Naive thymus-derived CD8-positive, alpha-beta T cell (primary cell): ENCODE measurements at regions not wholly inside any gene's neighbourhood (a gene's known extent, or its start where the extent isn't known, plus 50 kb on each side); places are given as distances from the start of the nearest gene placed in this dataset.

Source experiments
- ATAC-seq, 2 donors: fragments of 150-1000 bp; cut with Tn5 transposase in 1 of 2; sonication (Bioruptor Pico), chemical (Tn5 transposase) in 1 of 2; 1 replicate in 1 of 2; 2 replicates in 1 of 2; pipeline ENCODE4 v1.10.0; 2021; ENCODE audit warnings: mild to moderate bottlenecking in 2 of 2, moderate library complexity in 2 of 2
- POLR2A ChIA-PET: fragments of 350-600 bp; sonication (Branson Sonifier 250); formaldehyde crosslinking; loops from one replicate; lab custom pipeline; 2021; ENCODE audit warnings: antibody characterized with exemption; lab: Charles Lee
- DNase-seq, 10 donors: peaks; one replicate each; pipeline versions ENCODE4 v3.0.0 to v3.0.0-alpha.2; 2020 to 2022
- H3K27ac Mint-ChIP-seq, 10 donors: one replicate each; pipeline ENCODE4 v1.8.0; 2020 to 2022; ENCODE audit warnings: mild to moderate bottlenecking in 10 of 10, mixed read lengths in 10 of 10, moderate library complexity in 4 of 10, inconsistent platforms in 1 of 10
- H3K27me3 Mint-ChIP-seq, 5 donors: one replicate each; pipeline ENCODE4 v1.8.0; 2021 to 2022; ENCODE audit warnings: mixed read lengths in 5 of 5
- H3K36me3 Mint-ChIP-seq, 3 donors: one replicate each; pipeline ENCODE4 v1.8.0; 2020 to 2022; ENCODE audit warnings: mixed read lengths in 3 of 3, mild to moderate bottlenecking in 2 of 3, inconsistent platforms in 1 of 3
- H3K4me1 Mint-ChIP-seq, 4 donors: one replicate each; pipeline ENCODE4 v1.8.0; 2021 to 2022; ENCODE audit warnings: mixed read lengths in 4 of 4
- H3K4me3 Mint-ChIP-seq, 10 donors: one replicate each; pipeline ENCODE4 v1.8.0; 2020 to 2022; ENCODE audit warnings: mild to moderate bottlenecking in 10 of 10, mixed read lengths in 10 of 10, moderate library complexity in 6 of 10, inconsistent platforms in 1 of 10
- H3K9me3 Mint-ChIP-seq, 9 donors: one replicate each; pipeline ENCODE4 v1.8.0; 2020 to 2022; ENCODE audit warnings: mixed read lengths in 9 of 9, mild to moderate bottlenecking in 3 of 9, inconsistent platforms in 1 of 9, moderate library complexity in 1 of 9

- H3K4me3 Mint-ChIP-seq: no peak overlapping the region
- H3K4me1 Mint-ChIP-seq: no peaks in the 10 kb centered on the region
- POLR2A ChIA-PET: no interaction called here
- no peaks in the 10 kb centered on the region for H3K36me3 Mint-ChIP-seq
- ATAC-seq (no peak), DNase-seq (no peak)
- peaks cover 0 to 7% (median 0%) of the 10 kb centered on the region in 9 donors for H3K9me3 Mint-ChIP-seq
- peaks cover 0 to 11% (median 0%) of the 10 kb centered on the region in 5 donors for H3K27me3 Mint-ChIP-seq
- no peak overlapping the region for H3K27ac Mint-ChIP-seq
Observed at GRCh38 chr18:38046651-38047050, 481.1 kb upstream of the CELF4 start.

GRCh38 chr18:38045845-38046244 is 480.2 kb upstream of the CELF4 start:
- ATAC-seq (no peak), DNase-seq (no peak)
- H3K36me3 Mint-ChIP-seq: no peaks in the 10 kb centered on the region
- H3K4me1 Mint-ChIP-seq: no peaks in the 10 kb centered on the region
- no peak overlapping the region for H3K27ac Mint-ChIP-seq
- H3K27me3 Mint-ChIP-seq: peaks cover 0 to 11% (median 0%) of the 10 kb centered on the region in 5 donors
- POLR2A ChIA-PET: no interaction called here
- H3K9me3 Mint-ChIP-seq: peaks cover 0 to 7% (median 0%) of the 10 kb centered on the region in 9 donors
- H3K4me3 Mint-ChIP-seq: no peak overlapping the region

GRCh38 chr18:38042211-38042890 is 476.8 kb upstream of the CELF4 start:
- Mint-ChIP-seq H3K9me3 (peaks cover 0 to 7% (median 0%) of the 10 kb centered on the region in 9 donors), H3K4me3 (no peak overlapping the region), H3K27me3 (peaks cover 0 to 11% (median 0%) of the 10 kb centered on the region in 5 donors), H3K27ac (no peak overlapping the region), H3K4me1 (no peaks in the 10 kb centered on the region), H3K36me3 (no peaks in the 10 kb centered on the region)
- DNase-seq: no peak
- ATAC-seq: no peak
- POLR2A ChIA-PET: no interaction called here

GRCh38 chr18:38038242-38038641 is 472.6 kb upstream of the CELF4 start:
- Mint-ChIP-seq H3K4me1 (no peaks in the 10 kb centered on the region), H3K27ac (no peak overlapping the region), H3K36me3 (no peaks in the 10 kb centered on the region), H3K27me3 (peaks cover 0 to 11% (median 0%) of the 10 kb centered on the region in 5 donors), H3K9me3 (peaks cover 0 to 11% (median 0%) of the 10 kb centered on the region in 9 donors), H3K4me3 (no peak overlapping the region)
- DNase-seq (no peak), ATAC-seq (no peak)
- POLR2A ChIA-PET: no interaction called here

GRCh38 chr18:38035193-38035592 is 469.6 kb upstream of the CELF4 start:
- no peak overlapping the region for H3K4me3 Mint-ChIP-seq
- H3K4me1 Mint-ChIP-seq: no peaks in the 10 kb centered on the region
- POLR2A ChIA-PET: no interaction called here
- peaks cover 0 to 11% (median 0%) of the 10 kb centered on the region in 9 donors for H3K9me3 Mint-ChIP-seq
- DNase-seq: no peak
- ATAC-seq: no peak
- H3K36me3 Mint-ChIP-seq: no peaks in the 10 kb centered on the region
- H3K27me3 Mint-ChIP-seq: peaks cover 0 to 3% (median 0%) of the 10 kb centered on the region in 5 donors
- no peak overlapping the region for H3K27ac Mint-ChIP-seq

GRCh38 chr18:38033282-38033681 is 467.7 kb upstream of the CELF4 start:
- ATAC-seq (no peak), DNase-seq (no peak)
- peaks cover 0 to 8% (median 0%) of the 10 kb centered on the region in 9 donors for H3K9me3 Mint-ChIP-seq
- POLR2A ChIA-PET: no interaction called here
- H3K36me3 Mint-ChIP-seq: no peaks in the 10 kb centered on the region
- H3K4me3 Mint-ChIP-seq: no peak overlapping the region
- H3K4me1 Mint-ChIP-seq: peaks cover 0 to 1% (median 0%) of the 10 kb centered on the region in 4 donors
- H3K27me3 Mint-ChIP-seq: peaks cover 0 to 8% (median 0%) of the 10 kb centered on the region in 5 donors
- H3K27ac Mint-ChIP-seq: no peak overlapping the region

GRCh38 chr18:38032516-38032915 is 466.9 kb upstream of the CELF4 start:
- peaks cover 0 to 1% (median 0%) of the 10 kb centered on the region in 4 donors for H3K4me1 Mint-ChIP-seq
- no peak for ATAC-seq
- H3K9me3 Mint-ChIP-seq: peaks cover 0 to 8% (median 0%) of the 10 kb centered on the region in 9 donors
- H3K27ac Mint-ChIP-seq: no peak overlapping the region
- no peak overlapping the region for H3K4me3 Mint-ChIP-seq
- DNase-seq: no peak
- H3K27me3 Mint-ChIP-seq: peaks cover 0 to 8% (median 0%) of the 10 kb centered on the region in 5 donors
- POLR2A ChIA-PET: no interaction called here
- H3K36me3 Mint-ChIP-seq: no peaks in the 10 kb centered on the region

- Mint-ChIP-seq H3K36me3 (no peaks in the 10 kb centered on the region), H3K4me3 (no peak overlapping the region), H3K27ac (no peak overlapping the region), H3K9me3 (peaks cover 0 to 3% (median 0%) of the 10 kb centered on the region in 9 donors), H3K4me1 (peaks cover 0 to 1% (median 0%) of the 10 kb centered on the region in 4 donors), H3K27me3 (peaks cover 0 to 8% (median 0%) of the 10 kb centered on the region in 5 donors)
- POLR2A ChIA-PET: no interaction called here
- no peak for DNase-seq
- ATAC-seq: no peak
Observed at GRCh38 chr18:38028946-38029345, 463.3 kb upstream of the CELF4 start.

- Mint-ChIP-seq H3K9me3 (no peaks in the 10 kb centered on the region), H3K4me3 (no peak overlapping the region), H3K36me3 (no peaks in the 10 kb centered on the region), H3K4me1 (peaks cover 0 to 1% (median 0%) of the 10 kb centered on the region in 4 donors), H3K27me3 (peaks cover 0 to 8% (median 0%) of the 10 kb centered on the region in 5 donors), H3K27ac (no peak overlapping the region)
- ATAC-seq (no peak), DNase-seq (no peak)
- POLR2A ChIA-PET: no interaction called here
Observed at GRCh38 chr18:38025433-38026038, 459.9 kb upstream of the CELF4 start.

- peaks cover 0 to 3% (median 0%) of the 10 kb centered on the region in 9 donors for H3K9me3 Mint-ChIP-seq
- H3K4me1 Mint-ChIP-seq: no peaks in the 10 kb centered on the region
- ATAC-seq: no peak
Observed at GRCh38 chr18:38023871-38024270, 458.3 kb upstream of the CELF4 start.

GRCh38 chr18:38022234-38022633 is 456.6 kb upstream of the CELF4 start:
- no peak overlapping the region for H3K27ac Mint-ChIP-seq
- POLR2A ChIA-PET: no interaction called here
- H3K4me1 Mint-ChIP-seq: no peaks in the 10 kb centered on the region
- H3K4me3 Mint-ChIP-seq: no peak overlapping the region
- H3K27me3 Mint-ChIP-seq: no peaks in the 10 kb centered on the region
- no peak for ATAC-seq
- DNase-seq: no peak
- H3K9me3 Mint-ChIP-seq: peaks cover 0 to 6% (median 0%) of the 10 kb centered on the region in 9 donors
- no peaks in the 10 kb centered on the region for H3K36me3 Mint-ChIP-seq

More at GRCh38 chr18:38023871-38024270, 458.3 kb upstream of the CELF4 start:
- Mint-ChIP-seq H3K4me3 (no peak overlapping the region), H3K27ac (no peak overlapping the region), H3K27me3 (no peaks in the 10 kb centered on the region), H3K36me3 (no peaks in the 10 kb centered on the region)
- no peak for DNase-seq
- POLR2A ChIA-PET: no interaction called here

GRCh38 chr18:38019292-38019691 is 453.7 kb upstream of the CELF4 start:
- ATAC-seq: no peak
- no peaks in the 10 kb centered on the region for H3K36me3 Mint-ChIP-seq
- no peak overlapping the region for H3K27ac Mint-ChIP-seq
- DNase-seq: no peak
- H3K4me3 Mint-ChIP-seq: no peak overlapping the region
- H3K9me3 Mint-ChIP-seq: peaks cover 0 to 18% (median 7%) of the 10 kb centered on the region in 9 donors
- POLR2A ChIA-PET: no interaction called here
- H3K27me3 Mint-ChIP-seq: no peaks in the 10 kb centered on the region
- no peaks in the 10 kb centered on the region for H3K4me1 Mint-ChIP-seq
